T-helper 1 cell treated with Interleukin-12 subunit alpha and Interleukin-12 subunit beta and Interleukin-4 antibody, amounts not matched to agents 30 ng/mL and 1 ng/mL, for 36 hours (primary cell): ENCODE measurements at regions not wholly inside any gene's neighbourhood (a gene's known extent, or its start where the extent isn't known, plus 50 kb on each side); places are given as distances from the start of the nearest gene placed in this dataset.

Experiments
- intact Hi-C: fragments of 100-400 bp; cut with micrococcal nuclease; formaldehyde crosslinking; loops from one replicate; pipeline ENCODE4 v1.15.1; 2024

DNA sequence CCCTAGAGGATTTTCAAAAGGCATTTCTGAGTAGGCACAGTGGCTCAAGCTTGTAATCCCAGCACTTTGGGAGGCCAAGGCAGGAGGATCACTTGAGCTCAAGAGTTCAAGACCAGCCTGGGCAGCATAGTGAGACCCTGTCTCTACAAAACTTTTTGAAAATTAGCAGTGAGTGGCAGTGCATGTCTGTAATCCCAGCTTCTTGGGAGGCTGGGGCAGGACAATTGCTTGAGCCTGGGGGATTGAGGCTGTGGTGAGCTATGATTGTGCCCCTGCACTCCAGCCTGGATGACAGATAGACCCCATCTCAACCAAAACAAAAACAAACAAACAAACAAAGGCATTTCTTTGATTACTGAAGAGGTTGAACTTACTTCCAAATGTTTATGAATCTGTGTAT lies 201.4 kb downstream of the KIF26A start:
- intact Hi-C loops, result no loop called here

DNA sequence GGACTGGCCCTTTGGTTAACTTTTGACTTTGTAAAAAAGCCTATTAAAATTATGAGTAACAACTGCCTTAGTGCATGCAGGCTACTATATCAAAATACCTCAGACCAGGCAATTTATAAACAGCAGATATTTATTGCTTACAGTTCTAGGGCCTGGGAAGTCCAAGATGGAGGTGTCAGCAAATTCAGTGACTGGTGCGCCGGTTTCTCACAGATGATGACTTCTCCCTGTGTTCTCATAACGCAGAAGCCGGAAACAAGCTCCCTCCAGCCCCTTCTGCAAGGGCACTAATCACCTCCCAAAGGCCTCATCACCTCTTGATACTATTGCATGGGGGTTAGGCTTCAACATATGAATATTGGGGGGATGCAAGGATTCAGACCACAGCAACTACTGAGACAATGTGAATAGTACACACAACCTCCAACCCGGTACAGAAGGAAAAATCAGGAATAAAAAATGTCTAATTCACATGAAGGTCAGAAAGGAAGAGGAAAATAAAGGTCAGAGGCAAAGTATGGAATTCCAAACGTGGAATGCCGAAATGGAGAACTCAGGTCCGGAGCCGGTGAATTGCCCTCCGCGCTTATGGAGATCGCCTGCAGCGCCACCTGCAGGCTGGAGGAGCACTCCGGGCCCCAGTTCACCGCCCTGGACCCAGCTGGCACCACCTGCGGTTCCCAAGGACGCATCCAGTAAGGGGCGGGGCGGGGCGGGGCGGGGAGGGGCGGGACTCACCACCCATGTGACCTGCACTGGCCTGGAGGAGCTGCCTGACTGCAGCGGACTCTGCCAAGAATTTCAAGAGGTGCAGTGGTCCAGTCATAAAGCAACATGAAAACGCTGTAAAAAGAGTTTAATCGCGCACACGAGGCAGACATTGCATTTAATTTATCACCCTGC lies 203.4 kb downstream of the KIF26A start:
- intact Hi-C loops, result no loop called here

DNA sequence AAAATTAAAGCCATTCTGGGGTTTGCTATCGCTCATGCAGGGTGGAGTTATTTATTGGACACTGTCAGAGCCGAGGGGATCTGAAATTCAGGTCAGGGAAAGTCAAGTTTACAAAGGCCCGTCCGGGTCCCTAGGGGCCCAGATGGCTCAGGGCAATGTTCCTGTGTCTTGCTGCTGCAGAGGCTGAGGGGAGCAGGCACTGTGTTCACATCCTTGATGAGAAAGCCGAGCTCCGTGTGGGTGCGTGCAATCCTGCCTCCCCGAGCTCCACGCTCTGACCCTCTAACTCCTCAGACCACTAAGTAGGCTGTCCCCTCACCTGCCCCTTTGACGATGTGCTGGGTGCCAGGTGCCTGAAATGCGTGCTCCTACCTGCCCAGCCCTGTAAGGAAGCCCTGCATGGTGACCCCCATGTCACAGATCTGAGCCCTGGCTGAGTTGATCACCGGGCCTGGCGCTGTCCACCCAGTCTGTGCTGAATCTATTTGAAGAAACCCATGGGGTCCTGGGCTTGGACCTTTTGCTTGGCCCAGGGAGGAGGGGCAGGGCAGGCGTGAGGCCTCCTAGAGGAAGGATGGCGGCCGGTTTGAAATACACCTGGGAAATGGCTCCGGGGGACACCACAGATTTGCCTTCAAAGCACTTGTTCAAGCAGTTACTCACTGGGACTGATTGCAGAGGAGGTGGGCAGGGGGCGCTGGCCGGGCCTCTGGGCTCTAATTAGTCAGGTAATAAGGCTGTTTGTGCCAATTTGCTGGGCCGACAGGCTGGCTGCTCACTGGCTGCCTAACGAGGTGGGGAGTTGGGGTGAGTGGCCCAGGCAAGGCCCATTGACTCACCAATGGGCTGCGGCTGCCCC lies 204.3 kb downstream of the KIF26A start:
- intact Hi-C loops, result no loop called here

DNA sequence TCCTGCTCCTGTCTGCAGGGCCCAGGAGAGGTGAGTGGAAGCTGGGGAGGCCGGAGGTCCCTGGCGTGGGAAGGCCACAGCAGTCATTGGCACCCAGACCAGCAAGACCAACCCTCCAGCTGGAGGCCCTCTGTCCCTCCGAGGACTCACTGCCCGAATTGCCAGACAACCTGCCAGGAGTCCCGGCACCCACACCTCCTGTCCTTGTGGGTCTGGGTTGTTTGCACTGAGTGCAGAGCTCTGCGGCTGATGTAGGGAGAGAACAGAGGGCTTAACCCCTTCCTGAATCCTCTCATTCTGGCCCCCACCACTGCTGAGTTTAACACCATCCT lies 204.9 kb downstream of the KIF26A start:
- intact Hi-C loops, result no loop called here

DNA sequence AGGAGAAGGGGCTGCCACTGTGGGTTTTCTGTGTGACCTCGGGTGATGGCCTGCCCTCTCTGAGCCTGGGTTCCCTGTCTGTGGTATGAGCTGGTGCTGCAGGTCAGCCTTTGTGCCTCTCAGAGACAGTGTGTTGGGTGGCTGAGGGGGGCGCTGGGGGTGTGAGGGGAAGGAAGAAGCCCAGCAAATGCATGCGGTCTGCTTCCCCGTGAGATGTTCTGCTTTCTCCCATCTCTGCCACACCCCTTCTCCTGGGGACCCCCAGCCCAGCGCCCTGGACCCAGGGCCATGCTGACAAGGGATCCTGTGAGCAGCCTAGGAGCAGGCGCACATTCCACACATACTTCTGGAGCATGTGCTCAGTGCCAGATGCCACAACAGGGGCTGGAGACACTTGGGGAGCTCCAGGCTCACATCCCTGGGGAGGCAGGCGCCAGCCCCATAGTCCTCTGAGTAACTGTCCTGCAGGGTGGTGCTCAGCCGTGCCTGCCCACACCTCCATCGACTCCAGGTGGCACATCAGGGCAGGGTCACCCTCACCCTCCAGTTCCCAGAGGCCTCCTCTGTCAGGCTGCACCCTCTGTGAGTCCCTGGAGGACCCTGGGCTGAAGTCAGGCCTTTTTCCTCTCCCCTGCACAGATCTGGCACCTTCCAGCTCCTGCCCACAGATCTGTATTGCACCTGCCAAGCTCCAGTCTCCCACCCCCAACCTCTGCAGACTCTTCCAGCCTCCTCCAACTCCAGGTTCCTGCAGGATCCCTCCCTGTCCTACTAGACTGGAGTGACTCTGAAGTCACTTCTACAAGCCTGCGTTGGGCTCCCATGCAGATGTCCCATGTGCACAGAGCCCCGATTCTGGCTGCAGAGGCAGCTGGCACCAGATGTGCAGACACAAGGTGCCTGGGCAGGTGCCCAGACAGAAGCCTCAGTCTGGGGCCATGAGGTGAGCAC lies 205.6 kb downstream of the KIF26A start:
- intact Hi-C loops, result no loop called here

DNA sequence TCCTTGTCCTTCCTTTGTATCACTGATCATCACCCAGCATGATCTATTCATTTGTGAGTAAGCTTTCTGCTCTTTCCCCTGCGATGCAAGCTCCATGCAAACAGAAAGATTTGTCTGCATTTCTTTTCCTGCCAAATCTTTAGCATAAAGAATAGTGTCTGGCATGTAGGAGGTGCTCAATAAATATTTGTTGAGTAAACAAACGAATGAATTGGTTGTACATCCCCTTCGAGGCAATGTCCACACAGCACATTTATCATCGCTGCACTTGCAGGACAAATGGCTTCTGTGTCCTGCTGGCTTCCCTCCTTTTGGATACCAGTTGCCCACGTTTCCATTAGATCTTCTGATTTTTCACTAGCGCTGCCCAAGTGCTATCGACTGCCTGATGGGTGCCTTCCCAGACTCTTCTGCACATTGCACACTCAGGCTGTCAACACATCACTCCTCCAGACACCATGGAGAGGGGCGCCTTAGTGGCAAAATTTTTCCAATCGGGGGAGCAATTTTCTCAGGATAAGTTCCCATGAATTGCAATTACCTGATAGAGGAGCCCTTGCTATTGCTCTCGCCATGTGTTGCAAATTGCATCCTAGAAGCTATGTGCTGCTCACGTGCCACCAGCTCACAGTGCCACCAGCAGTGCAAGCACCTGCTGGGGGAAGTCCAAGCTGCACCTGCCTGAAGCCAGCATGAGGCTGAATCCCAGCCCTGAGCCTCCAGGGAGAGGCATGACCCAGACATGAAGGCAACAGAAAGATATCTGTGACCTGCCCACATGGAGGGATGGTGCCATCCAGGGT lies 206.6 kb downstream of the KIF26A start:
- intact Hi-C loops, result no loop called here

DNA sequence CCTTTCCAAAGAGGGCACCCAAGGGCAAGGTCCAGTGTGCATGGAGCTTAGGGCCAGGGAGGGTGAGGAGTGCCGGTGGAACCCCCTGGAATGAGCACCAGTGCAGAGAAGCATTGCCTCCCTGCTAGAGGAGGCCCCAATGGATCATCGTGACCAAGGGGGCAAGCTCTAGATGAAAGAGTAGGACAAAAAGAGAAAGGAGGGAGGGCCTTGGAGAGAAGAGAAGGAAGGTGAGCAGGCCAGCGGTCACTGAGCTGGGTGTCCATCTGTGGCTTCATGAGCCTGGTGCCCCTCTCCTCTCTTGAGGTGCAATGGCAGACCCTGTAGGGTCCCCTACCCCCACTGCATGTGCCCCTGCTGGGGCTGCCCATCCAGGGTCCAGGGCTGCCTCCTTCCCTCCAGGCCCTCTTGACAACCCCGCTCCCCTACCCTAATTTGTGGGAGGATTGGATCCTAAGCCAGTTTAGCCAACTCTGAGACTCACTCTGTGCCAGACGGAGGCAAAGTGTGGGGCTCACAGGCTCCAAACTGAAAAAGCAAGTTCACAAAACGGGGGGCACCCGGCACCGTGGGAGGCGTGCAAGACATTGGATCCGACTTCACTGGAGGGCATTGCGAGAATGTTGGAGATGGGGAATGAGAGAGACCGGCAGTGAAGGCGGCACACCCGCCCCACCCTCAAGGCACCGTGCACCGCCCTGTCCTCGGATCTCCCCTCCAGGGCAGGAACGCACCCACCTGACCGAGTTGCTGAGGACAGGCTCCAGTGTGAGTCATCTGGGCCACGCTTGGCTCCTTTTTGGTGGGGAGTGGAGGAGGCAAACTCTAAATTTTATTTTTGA lies 207.5 kb downstream of the KIF26A start:
- intact Hi-C loops, result loop anchor here (1.0 kb wide), 1 partner anchor 19 kb away; no protein-coding TSS in a partner anchor

DNA sequence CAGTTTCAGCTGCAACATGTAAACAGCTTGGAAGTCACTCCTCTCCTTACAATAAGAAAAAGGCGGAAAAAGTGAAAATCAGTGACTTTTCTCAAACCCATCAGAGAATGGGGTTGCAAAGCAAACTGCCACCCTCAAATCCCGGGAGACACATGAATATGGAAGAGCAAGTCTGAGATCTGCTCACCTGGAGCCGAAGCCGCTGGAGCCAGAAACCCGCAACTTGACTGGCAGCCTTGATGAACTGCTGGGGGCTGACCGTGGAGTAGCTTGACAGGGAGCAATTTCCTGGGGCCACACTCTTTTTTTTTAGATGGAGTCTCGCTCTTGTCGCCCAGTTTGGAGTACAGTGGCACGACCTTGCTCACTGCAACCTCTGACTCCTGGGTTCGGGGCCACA lies 208.2 kb downstream of the KIF26A start:
- intact Hi-C loops, result loop anchor here (1.0 kb wide), 1 partner anchor 19 kb away; no protein-coding TSS in a partner anchor

DNA sequence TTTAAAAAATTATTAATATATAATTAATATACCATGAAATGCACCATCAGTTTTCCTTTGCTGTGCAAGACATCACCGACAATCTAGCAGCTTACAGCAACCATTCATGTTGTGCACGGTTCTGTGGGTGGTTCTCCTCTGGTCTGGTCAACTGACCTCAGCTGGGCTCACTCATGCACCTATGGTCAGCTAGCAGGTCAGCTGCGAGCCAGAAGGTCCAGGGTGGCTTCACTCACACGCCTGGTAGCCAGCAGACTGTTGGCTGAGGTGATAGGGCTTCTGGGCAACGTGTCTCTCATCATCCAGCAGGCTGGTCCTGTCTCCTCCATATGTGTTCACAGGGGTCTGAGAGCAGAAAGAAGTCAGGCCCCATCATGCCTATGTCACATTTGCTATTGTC lies 210.4 kb downstream of the KIF26A start:
- intact Hi-C loops, result no loop called here

DNA sequence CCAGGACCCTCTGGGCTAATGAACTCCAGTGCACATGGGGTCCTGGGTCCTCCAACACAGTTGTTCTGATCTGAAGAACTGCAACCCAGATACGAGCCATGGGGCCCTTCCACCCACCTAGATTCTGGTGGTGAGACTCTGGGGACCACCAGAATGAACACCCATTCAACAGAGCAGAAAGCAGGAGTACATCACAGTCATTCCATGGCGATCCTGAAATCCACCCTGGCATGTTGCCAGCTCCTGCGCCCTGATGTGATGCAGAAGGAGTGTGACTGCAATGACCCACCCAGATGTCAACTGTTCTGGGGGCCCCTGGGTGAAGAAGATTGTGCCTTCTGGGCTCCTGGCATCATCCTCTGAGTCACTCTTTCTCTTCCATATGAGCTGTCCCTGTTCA lies 211.6 kb downstream of the KIF26A start:
- intact Hi-C loops, result no loop called here

DNA sequence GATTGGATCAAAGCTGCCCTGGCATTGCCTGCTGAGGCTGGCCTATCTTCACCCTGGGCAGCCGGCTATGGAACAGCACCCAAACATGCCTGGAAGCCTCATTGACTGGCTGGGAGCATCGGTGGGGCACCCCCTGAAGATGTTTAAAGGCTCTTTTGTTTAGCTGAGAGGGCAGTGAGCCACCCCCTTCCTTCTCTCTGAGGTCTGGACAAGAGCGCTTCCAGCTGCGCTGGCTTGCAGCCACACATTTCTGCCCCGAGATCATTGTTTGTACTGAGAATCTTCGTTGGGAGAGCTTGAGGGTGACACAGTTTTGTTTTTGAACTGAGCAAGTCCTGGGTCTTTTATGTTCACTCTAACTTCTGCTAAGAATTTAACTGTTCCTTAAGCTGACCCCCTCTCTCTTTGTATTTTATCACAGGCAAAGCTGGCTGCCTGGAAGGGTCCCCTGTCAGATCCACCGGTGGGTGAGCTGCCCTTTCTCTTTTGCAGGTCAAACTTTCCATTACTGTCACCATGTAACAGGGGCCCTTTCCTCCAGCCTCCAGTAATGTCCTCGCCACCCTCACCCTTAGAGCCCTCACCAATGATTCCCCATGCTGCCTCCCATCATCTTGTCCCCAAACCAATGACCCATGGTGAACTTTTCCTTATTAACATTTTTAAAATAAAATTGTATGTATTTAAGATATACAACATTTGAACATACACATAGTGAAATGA lies 212.2 kb downstream of the KIF26A start:
- intact Hi-C loops, result no loop called here

DNA sequence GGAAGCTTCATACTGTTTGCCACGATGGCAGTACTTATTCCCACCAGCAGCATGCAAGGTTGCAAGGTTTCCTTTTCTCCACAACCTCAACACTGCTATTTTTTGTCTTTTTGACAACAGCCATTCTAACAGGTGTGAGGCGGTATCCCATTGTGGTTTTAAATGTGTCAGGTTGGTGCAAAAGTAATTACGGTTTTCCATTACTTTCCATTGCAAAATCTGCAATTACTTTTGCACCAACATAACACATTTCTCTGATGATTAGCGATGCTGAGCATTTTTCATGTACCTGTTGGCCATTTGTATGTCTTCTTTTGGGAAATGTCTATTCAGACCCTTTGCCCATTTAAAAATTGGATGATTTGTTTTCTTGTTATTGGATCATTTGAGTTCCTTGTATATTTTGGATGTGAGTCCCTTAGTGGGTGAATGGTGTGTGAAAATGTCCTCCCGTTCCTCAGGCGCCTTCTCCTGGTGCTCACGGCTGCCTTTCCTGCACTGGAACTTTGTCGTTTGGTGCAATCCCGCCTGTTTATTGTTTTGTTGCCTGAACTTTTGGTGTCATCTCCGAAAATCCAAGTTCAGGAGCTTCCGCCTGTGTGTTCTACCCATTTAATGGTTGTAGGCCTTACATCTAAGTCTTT lies 213.6 kb downstream of the KIF26A start:
- intact Hi-C loops, result no loop called here

DNA sequence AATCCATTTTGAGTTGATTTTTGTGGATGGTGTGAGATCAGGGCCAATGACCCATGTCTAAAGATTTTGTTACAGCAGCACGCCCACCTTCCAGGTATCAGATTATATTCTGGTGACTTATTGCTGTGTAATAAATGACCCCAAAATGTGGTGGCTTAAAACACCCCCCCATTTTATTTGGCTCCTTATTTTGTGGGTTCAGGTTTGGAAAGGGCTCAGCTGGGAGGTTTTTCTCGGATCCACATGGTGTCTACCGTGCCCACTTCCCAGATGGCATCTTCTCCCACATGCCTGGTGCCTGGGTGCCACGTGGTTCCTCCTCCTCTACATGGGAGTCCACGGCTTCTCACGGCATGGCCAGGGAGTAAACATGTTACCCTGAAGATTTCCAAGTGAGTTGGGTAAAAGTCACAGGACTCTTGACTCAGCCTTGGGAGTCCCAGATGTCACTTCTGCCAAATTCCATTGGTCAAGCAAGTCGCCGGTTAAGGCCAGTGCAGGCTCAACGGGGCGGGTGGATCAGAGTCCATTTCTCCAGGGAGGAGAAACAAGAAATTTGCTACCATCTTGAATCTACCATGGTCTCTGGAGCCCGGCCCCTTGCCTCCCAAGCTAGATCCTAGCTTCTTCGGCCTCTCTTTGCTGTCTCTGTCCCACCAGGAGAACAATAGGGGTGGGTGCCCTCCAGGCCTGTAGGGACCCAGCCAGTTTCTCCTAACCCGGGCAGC lies 214.3 kb downstream of the KIF26A start:
- intact Hi-C loops, result no loop called here

DNA sequence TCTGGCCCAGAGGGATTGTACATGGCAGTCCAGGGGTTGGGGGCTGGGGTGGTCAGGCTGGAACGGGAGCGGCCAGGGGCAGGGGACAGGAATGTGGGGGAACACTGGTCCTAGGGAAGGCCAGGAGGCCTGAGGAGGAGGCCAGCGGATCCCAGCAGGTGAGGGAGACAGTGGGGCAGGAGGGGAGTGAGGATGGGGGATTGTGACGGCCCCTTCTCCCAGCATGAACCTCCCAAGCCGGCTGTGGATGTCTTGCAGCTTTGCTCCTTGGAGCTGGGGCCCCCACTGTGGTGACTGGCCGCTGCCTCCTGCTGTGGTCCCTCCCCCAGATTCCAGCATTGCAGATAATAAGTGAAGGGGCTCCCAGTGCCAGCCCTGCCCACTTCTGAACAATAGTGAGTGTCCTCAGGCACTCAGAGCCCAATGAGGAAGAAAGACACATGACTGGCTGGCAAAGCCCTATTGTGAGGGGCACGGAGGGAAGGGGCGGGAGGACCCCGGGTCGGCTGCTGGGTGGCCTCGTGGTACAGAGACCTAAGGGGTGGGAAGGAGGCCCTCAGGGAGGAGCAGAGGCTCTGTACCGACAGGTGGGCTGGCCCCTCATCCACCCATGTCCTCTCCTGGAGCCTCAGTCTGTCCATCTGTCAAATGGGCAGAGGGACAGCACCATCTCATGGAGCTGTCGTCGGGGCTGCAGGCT lies 215.0 kb downstream of the KIF26A start:
- intact Hi-C loops, result no loop called here

DNA sequence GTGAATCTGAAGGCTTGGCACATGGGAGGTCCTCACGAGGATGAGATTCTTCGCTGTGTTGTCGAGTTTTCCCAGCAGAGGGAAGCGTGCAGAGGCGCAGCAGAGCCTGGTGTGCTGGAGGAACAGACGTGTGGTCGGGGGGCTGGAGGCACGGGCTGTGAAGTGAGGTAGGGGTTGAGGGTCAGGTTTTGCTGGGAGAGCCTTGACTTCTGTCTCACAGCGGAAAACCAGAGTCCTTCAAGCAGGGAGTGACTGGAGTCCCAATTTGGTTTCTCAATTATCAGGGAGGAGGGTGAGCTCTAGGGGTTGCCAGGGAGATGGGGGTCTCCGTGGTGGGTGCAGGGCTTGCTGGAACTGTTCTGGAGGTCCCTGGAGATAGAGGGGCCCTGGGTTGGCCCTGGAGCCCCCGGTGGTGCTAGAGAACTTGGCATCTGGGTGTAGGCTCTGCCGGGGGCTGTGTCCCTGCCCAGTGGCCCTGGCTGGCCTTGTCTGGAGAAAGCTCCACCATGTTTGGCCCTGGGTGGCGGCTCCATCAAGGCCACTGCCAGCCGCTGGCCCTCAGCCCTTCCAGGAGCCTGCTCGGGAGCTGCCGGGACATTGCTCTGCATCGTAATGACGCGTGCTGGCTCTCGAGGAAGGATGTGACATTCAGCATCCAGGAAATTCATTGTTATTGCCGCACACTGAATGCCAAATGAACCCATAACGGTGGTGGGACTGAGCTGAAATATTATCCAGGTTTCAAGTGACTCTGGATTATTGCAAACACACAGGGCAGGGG lies 215.7 kb downstream of the KIF26A start:
- intact Hi-C loops, result no loop called here
